Trophoblast cell (in vitro differentiated cells and primary cell): ENCODE measurements at regions not wholly inside any gene's neighbourhood (a gene's known extent, or its start where the extent isn't known, plus 50 kb on each side); places are given as distances from the start of the nearest gene placed in this dataset.
A peak's percentile ranks its signal among the peaks of the same experiment; 100 is the strongest.

Experiments
- DNase-seq, 2 donors: peaks; one replicate each; pipeline ENCODE4 v3.0.0-alpha.2; 2016
- H2AFZ ChIP-seq: 2 replicates; pipeline ENCODE4 v1.6.1; 2013; ENCODE audit warnings: low read length, moderate library complexity, mild to moderate bottlenecking; ENCODE audit not compliant: insufficient read depth, poor library complexity
- H2AK5ac ChIP-seq: 2 replicates; pipeline ENCODE4 v1.6.1; 2013; ENCODE audit warnings: mild to moderate bottlenecking, low read length
- H2BK120ac ChIP-seq: 2 replicates; pipeline ENCODE4 v1.6.1; 2013; ENCODE audit warnings: low read length, mild to moderate bottlenecking, moderate library complexity; ENCODE audit not compliant: insufficient read depth, poor library complexity
- H2BK12ac ChIP-seq: 2 replicates; pipeline ENCODE4 v1.6.1; 2013; ENCODE audit warnings: mild to moderate bottlenecking, low read length, moderate library complexity
- H2BK5ac ChIP-seq: 2 replicates; pipeline ENCODE4 v1.6.1; 2013; ENCODE audit warnings: low read length, low read depth, moderate library complexity, mild to moderate bottlenecking; ENCODE audit not compliant: poor library complexity
- H3K14ac ChIP-seq: 2 replicates; pipeline ENCODE4 v1.6.1; 2013; ENCODE audit warnings: mild to moderate bottlenecking, low read length
- H3K18ac ChIP-seq: 2 replicates; pipeline ENCODE4 v1.6.1; 2013; ENCODE audit warnings: mild to moderate bottlenecking, low read length
- H3K23ac ChIP-seq: 2 replicates; pipeline ENCODE4 v1.6.1; 2013; ENCODE audit warnings: low read length
- H3K27ac ChIP-seq: 2 replicates; pipeline ENCODE4 v1.5.1; 2013; ENCODE audit warnings: low read depth, mild to moderate bottlenecking, inconsistent platforms, low read length, moderate library complexity
- H3K27me3 ChIP-seq: 2 replicates; pipeline ENCODE4 v1.6.1; 2013; ENCODE audit warnings: inconsistent platforms, mild to moderate bottlenecking, low read length, moderate library complexity; ENCODE audit not compliant: insufficient read depth
- H3K36me3 ChIP-seq, 2 experiments: 1 replicate in 1 of 2; 2 replicates in 1 of 2; pipeline ENCODE4 v1.6.1; 2013; ENCODE audit warnings: low read length in 2 of 2, mild to moderate bottlenecking in 2 of 2, moderate library complexity in 1 of 2; ENCODE audit not compliant: insufficient read depth in 2 of 2, control insufficient read depth in 1 of 2
- H3K4ac ChIP-seq: 2 replicates; pipeline ENCODE4 v1.6.1; 2013; ENCODE audit warnings: low read depth, mild to moderate bottlenecking, low read length, moderate library complexity
- H3K4me1 ChIP-seq, 2 experiments: 1 replicate in 1 of 2; 2 replicates in 1 of 2; pipeline ENCODE4 v1.6.1; 2013; ENCODE audit warnings: low read length in 2 of 2, mild to moderate bottlenecking in 2 of 2, moderate library complexity in 1 of 2; ENCODE audit not compliant: insufficient read depth in 2 of 2, control insufficient read depth in 1 of 2
- H3K4me2 ChIP-seq: 2 replicates; pipeline ENCODE4 v1.6.1; 2013; ENCODE audit warnings: inconsistent platforms, mild to moderate bottlenecking, low read length, moderate library complexity
- H3K4me3 ChIP-seq: 2 replicates; pipeline ENCODE4 v1.5.1; 2013; ENCODE audit warnings: mild to moderate bottlenecking, low read depth, low read length, inconsistent platforms
- H3K79me1 ChIP-seq: one replicate; pipeline ENCODE4 v1.6.1; 2013; ENCODE audit warnings: low read length
- H3K79me2 ChIP-seq: 2 replicates; pipeline ENCODE4 v1.6.1; 2013; ENCODE audit warnings: low read length, mild to moderate bottlenecking; ENCODE audit not compliant: control insufficient read depth, insufficient read depth, poor library complexity
- H3K9ac ChIP-seq: 2 replicates; pipeline ENCODE4 v1.6.1; 2013; ENCODE audit warnings: mild to moderate bottlenecking, low read length
- H3K9me3 ChIP-seq: 2 replicates; pipeline ENCODE4 v1.6.1; 2013; ENCODE audit warnings: low read depth, mild to moderate bottlenecking, control low read depth, inconsistent platforms, low read length; ENCODE audit not compliant: insufficient read depth
- H4K12ac ChIP-seq: 2 replicates; pipeline ENCODE4 v1.6.1; 2013; ENCODE audit warnings: low read depth, mild to moderate bottlenecking, low read length, moderate library complexity
- H4K8ac ChIP-seq: 2 replicates; pipeline ENCODE4 v1.6.1; 2013; ENCODE audit warnings: low read depth, mild to moderate bottlenecking, low read length, moderate library complexity
- H4K91ac ChIP-seq: one replicate; pipeline ENCODE4 v1.6.1; 2013; ENCODE audit warnings: low read depth, mild to moderate bottlenecking, low read length, moderate library complexity
- WGBS: extraction: QIAGEN DNeasy Blood & Tissue Kit; methylation state at CpG from one replicate; pipeline ENCODE4 v1.1.7; 2013; ENCODE audit warnings: missing lambda C conversion rate; ENCODE audit not compliant: insufficient read length, insufficient coverage; ENCODE audit errors: extremely low coverage; 5-methylcytosine and 5-hydroxymethylcytosine counted together

DNA sequence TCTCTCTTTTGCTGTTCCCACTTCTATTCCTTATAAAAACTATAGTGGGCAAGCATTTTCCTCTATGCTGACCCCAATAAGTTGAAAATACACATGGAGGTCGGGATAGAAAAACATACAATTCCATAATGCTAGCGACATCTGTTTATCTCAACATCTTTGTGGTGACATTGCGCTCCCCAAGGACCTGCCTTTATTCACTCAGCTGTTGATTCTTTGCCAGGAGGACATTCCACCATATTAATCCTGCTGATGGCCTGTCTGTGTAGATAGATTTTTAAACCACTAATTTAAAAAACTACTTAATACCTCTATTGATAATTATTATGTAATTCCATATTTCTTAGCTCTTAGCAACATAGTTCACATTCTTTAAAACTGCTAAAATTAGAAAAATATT lies 555.3 kb upstream of the MAP3K7 start:
- Histone ChIP-seq H3K23ac (no peak overlapping the region), H2AK5ac (no peak overlapping the region), H3K79me1 (no peaks in the 10 kb centered on the region), H4K12ac (no peak overlapping the region), H3K36me3 (no peaks in the 10 kb centered on the region), H3K4me2 (no peak overlapping the region), H2AFZ (no peak overlapping the region), H2BK5ac (no peak overlapping the region), H3K9ac (no peak overlapping the region), H3K4me3 (no peak overlapping the region), H2BK120ac (no peak overlapping the region), H3K18ac (no peak overlapping the region), H3K4me1 (no peaks in the 10 kb centered on the region), H3K79me2 (no peaks in the 10 kb centered on the region), H4K91ac (no peak overlapping the region), H3K4ac (no peak overlapping the region), H2BK12ac (no peak overlapping the region), H3K9me3 (no peaks in the 10 kb centered on the region), H3K27ac (no peak overlapping the region), H4K8ac (no peak overlapping the region), H3K27me3 (no peaks in the 10 kb centered on the region), H3K14ac (no peak overlapping the region)
- no CpG with 5 or more reads among the region's 3 CpGs for WGBS
- no peak for DNase-seq

DNA sequence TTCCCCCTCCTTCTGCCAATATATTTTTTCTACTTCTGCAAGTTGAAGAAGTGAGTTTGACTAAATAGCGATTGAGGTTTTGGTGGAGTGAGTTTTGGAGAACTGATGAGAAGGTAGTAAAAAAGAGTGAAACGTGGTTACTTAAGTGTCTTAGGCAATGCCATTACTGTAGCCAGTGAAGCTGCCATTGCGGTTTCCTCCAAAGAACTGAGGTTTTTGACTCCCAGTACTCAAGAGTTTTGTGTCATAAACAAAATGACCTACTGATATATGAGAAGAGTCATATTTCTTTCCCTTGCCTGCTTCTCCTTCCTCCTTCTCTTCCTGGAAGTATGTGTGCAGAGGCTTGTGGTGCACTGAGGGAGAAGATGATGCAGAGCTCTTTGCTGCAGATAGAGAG lies 554.5 kb upstream of the MAP3K7 start:
- DNase-seq = no peak
- Histone ChIP-seq H3K23ac (no peak overlapping the region), H3K14ac (no peak overlapping the region), H3K18ac (no peak overlapping the region), H3K4me3 (no peak overlapping the region), H4K91ac (no peak overlapping the region), H2AFZ (no peak overlapping the region), H2AK5ac (no peak overlapping the region), H3K4ac (no peak overlapping the region), H3K9me3 (no peaks in the 10 kb centered on the region), H3K79me2 (no peaks in the 10 kb centered on the region), H3K4me2 (no peak overlapping the region), H3K4me1 (no peaks in the 10 kb centered on the region), H4K12ac (no peak overlapping the region), H2BK5ac (no peak overlapping the region), H3K27ac (no peak overlapping the region), H2BK120ac (no peak overlapping the region), H3K79me1 (no peaks in the 10 kb centered on the region), H2BK12ac (no peak overlapping the region), H3K27me3 (no peaks in the 10 kb centered on the region), H3K9ac (peak overlapping the region; percentile 47), H3K36me3 (no peaks in the 10 kb centered on the region), H4K8ac (no peak overlapping the region)
- 100% methylated on average over 2 of the region's 3 CpGs for WGBS

DNA sequence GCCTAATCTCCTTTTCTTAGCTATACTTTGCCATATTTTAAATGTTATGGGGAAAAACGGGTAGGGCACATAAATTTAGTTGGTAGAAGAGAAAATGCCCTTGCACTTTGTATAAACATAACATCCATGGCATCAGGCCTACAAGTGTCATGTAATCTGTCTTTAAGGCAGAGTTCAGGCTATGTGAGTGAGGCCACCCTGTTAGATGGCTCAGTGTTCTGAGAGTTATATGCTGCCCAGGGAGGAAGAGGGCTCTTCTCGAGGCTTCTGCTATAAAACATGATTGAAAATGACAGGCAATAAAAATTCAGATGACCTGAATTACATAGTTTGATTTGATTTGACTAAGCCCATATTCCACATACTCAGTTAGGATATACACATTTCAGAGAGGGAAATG lies 553.6 kb upstream of the MAP3K7 start:
- Histone ChIP-seq H2BK5ac (no peak overlapping the region), H3K9me3 (no peaks in the 10 kb centered on the region), H3K4me2 (no peak overlapping the region), H2AK5ac (no peak overlapping the region), H3K4me3 (no peak overlapping the region), H3K14ac (no peak overlapping the region), H2BK120ac (no peak overlapping the region), H2AFZ (no peak overlapping the region), H3K27ac (no peak overlapping the region), H3K18ac (no peak overlapping the region), H3K79me1 (no peaks in the 10 kb centered on the region), H3K36me3 (no peaks in the 10 kb centered on the region), H3K9ac (no peak overlapping the region), H4K8ac (no peak overlapping the region), H4K12ac (no peak overlapping the region), H3K79me2 (no peaks in the 10 kb centered on the region), H3K4ac (no peak overlapping the region), H3K4me1 (no peaks in the 10 kb centered on the region), H3K23ac (no peak overlapping the region), H2BK12ac (no peak overlapping the region), H3K27me3 (no peaks in the 10 kb centered on the region), H4K91ac (no peak overlapping the region)
- DNase-seq = no peak
- no CpG with 5 or more reads among the region's 2 CpGs for WGBS

DNA sequence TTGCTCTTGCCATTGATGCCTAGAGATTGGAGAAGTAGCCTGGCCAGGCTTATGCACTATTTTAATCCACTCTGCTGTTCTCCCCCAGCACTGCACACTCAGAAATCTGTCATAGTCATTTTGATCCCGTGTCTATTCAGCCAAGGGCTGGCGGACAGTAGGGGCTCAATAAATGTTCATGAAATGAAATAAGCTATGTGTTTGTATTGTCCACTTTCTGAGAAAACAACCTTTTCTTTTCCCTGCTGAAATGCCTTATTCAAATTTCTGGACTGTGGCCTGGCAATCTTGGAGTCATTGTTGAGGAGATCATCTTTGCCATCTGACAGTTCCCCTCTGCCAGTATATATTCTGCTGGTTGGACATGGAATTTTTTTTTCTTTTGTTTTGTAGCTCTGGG lies 550.4 kb upstream of the MAP3K7 start:
- H3K4me3 ChIP-seq = no peak overlapping the region
- H3K9me3 ChIP-seq = no peaks in the 10 kb centered on the region
- H3K4me1 ChIP-seq = no peaks in the 10 kb centered on the region
- H3K27me3 ChIP-seq = no peaks in the 10 kb centered on the region
- no peak overlapping the region for H3K18ac ChIP-seq
- no peak overlapping the region for H3K27ac ChIP-seq
- no peak overlapping the region for H2BK12ac ChIP-seq
- H4K91ac ChIP-seq = no peak overlapping the region
- H3K4me2 ChIP-seq = no peak overlapping the region
- no peak overlapping the region for H3K4ac ChIP-seq
- no peaks in the 10 kb centered on the region for H3K79me2 ChIP-seq
- no peak overlapping the region for H4K12ac ChIP-seq
- H2AFZ ChIP-seq = no peak overlapping the region
- WGBS = no CpG with 5 or more reads among the region's 2 CpGs
- DNase-seq = no peak
- no peak overlapping the region for H4K8ac ChIP-seq
- H3K9ac ChIP-seq = no peak overlapping the region
- no peaks in the 10 kb centered on the region for H3K79me1 ChIP-seq
- no peak overlapping the region for H2BK120ac ChIP-seq
- H3K36me3 ChIP-seq = no peaks in the 10 kb centered on the region
- H3K23ac ChIP-seq = no peak overlapping the region
- no peak overlapping the region for H2AK5ac ChIP-seq
- H2BK5ac ChIP-seq = no peak overlapping the region
- no peak overlapping the region for H3K14ac ChIP-seq
